Liver (tissue), 8 donors: ENCODE measurements at regions not wholly inside any gene's neighbourhood (a gene's known extent, or its start where the extent isn't known, plus 50 kb on each side); places are given as distances from the start of the nearest gene placed in this dataset.
"Not testable (repeated sequence)": the region's sequence is repeated elsewhere in the genome, so short reads cannot be mapped to it uniquely, and the experiment has no call there.

Experiments used
- DNase-seq: peaks from one replicate; pipeline ENCODE4 v3.0.0-alpha.2; 2017; ENCODE audit warnings: low spot score
- H3K27ac ChIP-seq, 2 donors: one replicate each; pipeline ENCODE4 v1.7.0; 2013; ENCODE audit warnings: inconsistent platforms in 2 of 2, low read length in 2 of 2, control low read depth in 1 of 2, low read depth in 1 of 2, mild to moderate bottlenecking in 1 of 2
- H3K27me3 ChIP-seq, 4 donors: one replicate each; pipeline versions ENCODE4 v1.6.1 to v1.7.0; 2013; ENCODE audit warnings: low read length in 3 of 4, inconsistent platforms in 1 of 4, mild to moderate bottlenecking in 1 of 4, moderate library complexity in 1 of 4; ENCODE audit not compliant: control insufficient read depth in 4 of 4, insufficient read depth in 4 of 4
- H3K36me3 ChIP-seq, 4 donors: one replicate each; pipeline versions ENCODE4 v1.6.1 to v1.7.0; 2013; ENCODE audit warnings: low read length in 3 of 4, mild to moderate bottlenecking in 3 of 4, low read depth in 1 of 4, moderate library complexity in 1 of 4; ENCODE audit not compliant: control insufficient read depth in 4 of 4, insufficient read depth in 3 of 4
- H3K4me1 ChIP-seq, 4 donors: one replicate each; pipeline versions ENCODE4 v1.6.1 to v1.7.0; 2013; ENCODE audit warnings: low read length in 3 of 4, mild to moderate bottlenecking in 3 of 4, moderate library complexity in 1 of 4; ENCODE audit not compliant: control insufficient read depth in 4 of 4, insufficient read depth in 4 of 4
- H3K4me3 ChIP-seq, 3 donors: one replicate each; pipeline versions ENCODE4 v1.6.1 to v1.7.0; 2013; ENCODE audit warnings: low read length in 3 of 3, control low read depth in 1 of 3, low read depth in 1 of 3, mild to moderate bottlenecking in 1 of 3
- H3K9ac ChIP-seq, 2 donors: one replicate each; pipeline ENCODE4 v1.7.0; 2013; ENCODE audit warnings: low read length in 2 of 2, mild to moderate bottlenecking in 2 of 2, moderate library complexity in 2 of 2, control low read depth in 1 of 2, low read depth in 1 of 2
- H3K9me3 ChIP-seq, 4 donors: one replicate each; pipeline versions ENCODE4 v1.6.1 to v1.7.0; 2013; ENCODE audit warnings: low read length in 3 of 4; ENCODE audit not compliant: control insufficient read depth in 4 of 4
- ATF3 ChIP-seq: IDR thresholded peaks from 2 replicates; pipeline ENCODE4 v1.6.1; 2016; ENCODE audit warnings: antibody characterized with exemption
- EGR1 ChIP-seq, 2 donors: IDR thresholded peaks; 2 replicates each; pipeline ENCODE4 v1.6.1; 2016 to 2018; ENCODE audit warnings: antibody characterized with exemption in 2 of 2, low read depth in 2 of 2
- FOXA1 ChIP-seq: IDR thresholded peaks from 2 replicates; pipeline ENCODE4 v1.6.1; 2016; ENCODE audit warnings: antibody characterized with exemption
- FOXA2 ChIP-seq: IDR thresholded peaks from 2 replicates; pipeline ENCODE4 v1.6.1; 2016; ENCODE audit warnings: antibody characterized with exemption
- GABPA ChIP-seq, 2 donors: IDR thresholded peaks in 1 of 2; conservative IDR thresholded peaks in 1 of 2; 2 replicates each; pipeline ENCODE4 v1.6.1; 2016; ENCODE audit warnings: antibody characterized with exemption in 2 of 2, mild to moderate bottlenecking in 1 of 2, moderate library complexity in 1 of 2
- HNF4A ChIP-seq, 2 donors: conservative IDR thresholded peaks; 2 replicates each; pipeline ENCODE4 v1.6.1; 2016; ENCODE audit warnings: antibody characterized with exemption in 2 of 2, mild to moderate bottlenecking in 2 of 2
- HNF4G ChIP-seq: IDR thresholded peaks from 2 replicates; pipeline ENCODE4 v1.6.1; 2016; ENCODE audit warnings: antibody characterized with exemption
- JUND ChIP-seq, 2 donors: IDR thresholded peaks; 2 replicates each; pipeline ENCODE4 v1.6.1; 2016; ENCODE audit warnings: antibody characterized with exemption in 2 of 2
- NR2F2 ChIP-seq: IDR thresholded peaks from 2 replicates; pipeline ENCODE4 v1.6.1; 2016; ENCODE audit warnings: antibody characterized with exemption
- RAD21 ChIP-seq, 2 donors: IDR thresholded peaks; 2 replicates each; pipeline ENCODE4 v1.6.1; 2016; ENCODE audit warnings: antibody characterized with exemption in 2 of 2, mild to moderate bottlenecking in 2 of 2
- REST ChIP-seq: IDR thresholded peaks from 2 replicates; pipeline ENCODE4 v1.6.1; 2016; ENCODE audit warnings: antibody characterized with exemption, mild to moderate bottlenecking
- RXRA ChIP-seq, 2 donors: IDR thresholded peaks; 2 replicates each; pipeline ENCODE4 v1.6.1; 2017 to 2018; ENCODE audit warnings: antibody characterized with exemption in 2 of 2, mild to moderate bottlenecking in 1 of 2
- SP1 ChIP-seq: IDR thresholded peaks from 2 replicates; pipeline ENCODE4 v1.6.1; 2018; ENCODE audit warnings: antibody characterized with exemption, mild to moderate bottlenecking
- TAF1 ChIP-seq: conservative IDR thresholded peaks from 2 replicates; pipeline ENCODE4 v1.6.1; 2016; ENCODE audit warnings: antibody characterized with exemption, mild to moderate bottlenecking
- YY1 ChIP-seq: IDR thresholded peaks from 2 replicates; pipeline ENCODE4 v1.6.1; 2016; ENCODE audit warnings: antibody characterized with exemption, mild to moderate bottlenecking
- WGBS: extraction: QIAGEN DNeasy Blood & Tissue Kit; methylation state at CpG from one replicate; pipeline ENCODE4 v1.1.7; 2013; 5-methylcytosine and 5-hydroxymethylcytosine counted together
- TF ChIP-seq, protein P1 (sequence below): IDR thresholded peaks from 2 replicates; pipeline ENCODE4 v1.6.1; 2016; ENCODE audit warnings: antibody characterized with exemption
- TF ChIP-seq, protein P2 (sequence below): fragments of 150-350 bp; IDR thresholded peaks from 2 replicates; pipeline ENCODE4 v1.5.1; 2017; ENCODE audit warnings: improper control_type of control experiment, low read depth, low read length; ENCODE audit not compliant: missing input control
- donor health status: healthy.
- donor health status: healthy.
- donor health status: healthy.
- donor health status: healthy.
- donor health status: healthy.

DNA sequence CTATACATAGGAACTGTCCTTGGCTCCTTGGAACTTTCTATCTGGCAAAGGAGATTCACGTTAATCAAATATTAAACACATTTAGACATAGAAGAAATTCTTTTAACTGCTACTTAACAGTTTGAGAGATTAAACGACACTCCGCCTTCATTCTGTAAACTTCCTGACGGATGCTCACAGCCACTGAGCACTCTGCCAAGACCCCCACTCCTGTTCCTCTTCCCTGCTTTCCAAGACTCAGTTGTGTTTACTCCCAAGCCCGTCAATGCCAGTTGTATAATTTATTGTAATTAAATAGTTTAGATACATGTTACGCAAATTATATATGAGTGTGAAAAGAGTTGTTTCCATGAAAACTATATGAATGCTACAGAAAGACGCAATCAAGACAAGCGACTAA, 321.4 kb upstream of the EPHA4 start:
- WGBS = 79% methylated on average over 8 of the region's 8 CpGs
- Histone ChIP-seq H3K9me3 (peaks cover 0 to 3% (median 0%) of the 10 kb centered on the region in 4 donors), H3K27ac (no peak overlapping the region)

GRCh38 chr2:221892006-221892405, 319.9 kb upstream of the EPHA4 start:
- H3K9ac ChIP-seq, H3K27ac ChIP-seq, H3K36me3 ChIP-seq, DNase-seq, H3K4me3 ChIP-seq, H3K9me3 ChIP-seq, H3K4me1 ChIP-seq, H3K27me3 ChIP-seq: not testable (repeated sequence)
- whole genome bisulfite sequencing = 92% methylated on average over 21 of the region's 31 CpGs

More for the DNA sequence above, 321.4 kb upstream of the EPHA4 start:
- Histone ChIP-seq H3K4me3 (no peak overlapping the region), H3K4me1 (no peaks in the 10 kb centered on the region), H3K9ac (no peak overlapping the region), H3K36me3 (no peaks in the 10 kb centered on the region), H3K27me3 (peaks cover 0 to 3% (median 0%) of the 10 kb centered on the region in 4 donors)
- no peak for DNase-seq
- TF ChIP-seq, protein P1, sequence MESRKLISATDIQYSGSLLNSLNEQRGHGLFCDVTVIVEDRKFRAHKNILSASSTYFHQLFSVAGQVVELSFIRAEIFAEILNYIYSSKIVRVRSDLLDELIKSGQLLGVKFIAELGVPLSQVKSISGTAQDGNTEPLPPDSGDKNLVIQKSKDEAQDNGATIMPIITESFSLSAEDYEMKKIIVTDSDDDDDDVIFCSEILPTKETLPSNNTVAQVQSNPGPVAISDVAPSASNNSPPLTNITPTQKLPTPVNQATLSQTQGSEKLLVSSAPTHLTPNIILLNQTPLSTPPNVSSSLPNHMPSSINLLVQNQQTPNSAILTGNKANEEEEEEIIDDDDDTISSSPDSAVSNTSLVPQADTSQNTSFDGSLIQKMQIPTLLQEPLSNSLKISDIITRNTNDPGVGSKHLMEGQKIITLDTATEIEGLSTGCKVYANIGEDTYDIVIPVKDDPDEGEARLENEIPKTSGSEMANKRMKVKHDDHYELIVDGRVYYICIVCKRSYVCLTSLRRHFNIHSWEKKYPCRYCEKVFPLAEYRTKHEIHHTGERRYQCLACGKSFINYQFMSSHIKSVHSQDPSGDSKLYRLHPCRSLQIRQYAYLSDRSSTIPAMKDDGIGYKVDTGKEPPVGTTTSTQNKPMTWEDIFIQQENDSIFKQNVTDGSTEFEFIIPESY = no peak
- no peak for TF ChIP-seq HNF4A (conservative IDR thresholded peaks at IDR 0.05)
- TF ChIP-seq RXRA (IDR thresholded peaks at IDR 0.05) = no peak
- TF ChIP-seq SP1 = no peak
- TF ChIP-seq, protein P2, sequence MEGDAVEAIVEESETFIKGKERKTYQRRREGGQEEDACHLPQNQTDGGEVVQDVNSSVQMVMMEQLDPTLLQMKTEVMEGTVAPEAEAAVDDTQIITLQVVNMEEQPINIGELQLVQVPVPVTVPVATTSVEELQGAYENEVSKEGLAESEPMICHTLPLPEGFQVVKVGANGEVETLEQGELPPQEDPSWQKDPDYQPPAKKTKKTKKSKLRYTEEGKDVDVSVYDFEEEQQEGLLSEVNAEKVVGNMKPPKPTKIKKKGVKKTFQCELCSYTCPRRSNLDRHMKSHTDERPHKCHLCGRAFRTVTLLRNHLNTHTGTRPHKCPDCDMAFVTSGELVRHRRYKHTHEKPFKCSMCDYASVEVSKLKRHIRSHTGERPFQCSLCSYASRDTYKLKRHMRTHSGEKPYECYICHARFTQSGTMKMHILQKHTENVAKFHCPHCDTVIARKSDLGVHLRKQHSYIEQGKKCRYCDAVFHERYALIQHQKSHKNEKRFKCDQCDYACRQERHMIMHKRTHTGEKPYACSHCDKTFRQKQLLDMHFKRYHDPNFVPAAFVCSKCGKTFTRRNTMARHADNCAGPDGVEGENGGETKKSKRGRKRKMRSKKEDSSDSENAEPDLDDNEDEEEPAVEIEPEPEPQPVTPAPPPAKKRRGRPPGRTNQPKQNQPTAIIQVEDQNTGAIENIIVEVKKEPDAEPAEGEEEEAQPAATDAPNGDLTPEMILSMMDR = no peak
- no peak for TF ChIP-seq GABPA (IDR thresholded peaks at IDR 0.05 in 1 of 2, conservative IDR thresholded peaks at IDR 0.05 in 1 of 2)
- TF ChIP-seq NR2F2 = no peak
- no peak for TF ChIP-seq HNF4G
- no peak for TF ChIP-seq REST
- TF ChIP-seq JUND (IDR thresholded peaks at IDR 0.05) = no peak
- no peak for TF ChIP-seq FOXA2
- TF ChIP-seq ATF3 = no peak
- no peak for TF ChIP-seq TAF1
- TF ChIP-seq RAD21 (IDR thresholded peaks at IDR 0.05) = no peak
- TF ChIP-seq YY1 = no peak
- TF ChIP-seq FOXA1 = no peak
- TF ChIP-seq EGR1 (IDR thresholded peaks at IDR 0.05; ENCODE audit: low read depth in 2 of 2) = no peak
